Mesothelial cell of epicardium (in vitro differentiated cells): ENCODE measurements at regions not wholly inside any gene's neighbourhood (a gene's known extent, or its start where the extent isn't known, plus 50 kb on each side); places are given as distances from the start of the nearest gene placed in this dataset.

Source experiments
- DNase-seq, 2 experiments: peaks; one replicate each; pipeline ENCODE4 v3.0.0; 2021; ENCODE audit warnings: low spot score in 2 of 2; ENCODE audit not compliant: unreplicated experiment in 2 of 2
- H3K27ac Mint-ChIP-seq: 2 replicates; pipeline ENCODE4 v1.8.0; 2021; ENCODE audit warnings: mixed read lengths
- H3K27me3 Mint-ChIP-seq: 2 replicates; pipeline ENCODE4 v1.8.0; 2021; ENCODE audit warnings: low read depth, mixed read lengths
- H3K36me3 Mint-ChIP-seq: 2 replicates; pipeline ENCODE4 v1.8.0; 2021; ENCODE audit warnings: mixed read lengths
- H3K4me1 Mint-ChIP-seq: 2 replicates; pipeline ENCODE4 v1.8.0; 2021; ENCODE audit warnings: mixed read lengths
- H3K4me3 Mint-ChIP-seq: 2 replicates; pipeline ENCODE4 v1.8.0; 2021; ENCODE audit warnings: mild to moderate bottlenecking, moderate library complexity, mixed read lengths
- H3K9me3 Mint-ChIP-seq: 2 replicates; pipeline ENCODE4 v1.8.0; 2021; ENCODE audit warnings: mixed read lengths
- CTCF ChIP-seq: fragments of 200-600 bp; sonication (generic); IDR thresholded peaks from one replicate; pipeline ENCODE4 v1.5.0; 2021; ENCODE audit warnings: antibody characterized with exemption; ENCODE audit not compliant: unreplicated experiment

GRCh38 chr5:26009742-26010141 lies 1028.6 kb downstream of the CDH9 start:
- H3K4me1 Mint-ChIP-seq: peaks cover 2% of the 10 kb centered on the region
- H3K36me3 Mint-ChIP-seq: no peaks in the 10 kb centered on the region
- DNase-seq: no peak
- H3K27me3 Mint-ChIP-seq: peaks cover 2% of the 10 kb centered on the region
- TF ChIP-seq CTCF: no peak
- no peak overlapping the region for H3K4me3 Mint-ChIP-seq
- no peaks in the 10 kb centered on the region for H3K9me3 Mint-ChIP-seq
- H3K27ac Mint-ChIP-seq: no peak overlapping the region

GRCh38 chr5:26003966-26004365 lies 1034.4 kb downstream of the CDH9 start:
- no peaks in the 10 kb centered on the region for H3K4me1 Mint-ChIP-seq

GRCh38 chr5:25995209-25995608 lies 1043.2 kb downstream of the CDH9 start:
- no peak overlapping the region for H3K4me3 Mint-ChIP-seq
- no peaks in the 10 kb centered on the region for H3K27me3 Mint-ChIP-seq

More at GRCh38 chr5:26003966-26004365, 1034.4 kb downstream of the CDH9 start:
- no peak for TF ChIP-seq CTCF
- H3K9me3 Mint-ChIP-seq: no peaks in the 10 kb centered on the region
- H3K36me3 Mint-ChIP-seq: no peaks in the 10 kb centered on the region
- H3K27ac Mint-ChIP-seq: no peak overlapping the region
- no peak overlapping the region for H3K4me3 Mint-ChIP-seq
- no peaks in the 10 kb centered on the region for H3K27me3 Mint-ChIP-seq
- DNase-seq: no peak

GRCh38 chr5:25993701-25994100 lies 1044.7 kb downstream of the CDH9 start:
- Mint-ChIP-seq H3K4me3 (no peak overlapping the region), H3K9me3 (no peaks in the 10 kb centered on the region), H3K27ac (no peak overlapping the region), H3K4me1 (no peaks in the 10 kb centered on the region), H3K27me3 (no peaks in the 10 kb centered on the region), H3K36me3 (no peaks in the 10 kb centered on the region)
- TF ChIP-seq CTCF: no peak
- no peak for DNase-seq

More at GRCh38 chr5:25995209-25995608, 1043.2 kb downstream of the CDH9 start:
- no peaks in the 10 kb centered on the region for H3K36me3 Mint-ChIP-seq
- H3K4me1 Mint-ChIP-seq: no peaks in the 10 kb centered on the region
- no peak for TF ChIP-seq CTCF
- DNase-seq: no peak
- no peaks in the 10 kb centered on the region for H3K9me3 Mint-ChIP-seq
- H3K27ac Mint-ChIP-seq: no peak overlapping the region

GRCh38 chr5:25991639-25992038 lies 1046.7 kb downstream of the CDH9 start:
- H3K4me1 Mint-ChIP-seq: peaks cover 2% of the 10 kb centered on the region
- DNase-seq: no peak
- H3K27me3 Mint-ChIP-seq: no peaks in the 10 kb centered on the region
- TF ChIP-seq CTCF: no peak
- H3K4me3 Mint-ChIP-seq: no peak overlapping the region
- H3K36me3 Mint-ChIP-seq: no peaks in the 10 kb centered on the region
- H3K27ac Mint-ChIP-seq: no peak overlapping the region
- H3K9me3 Mint-ChIP-seq: no peaks in the 10 kb centered on the region

GRCh38 chr5:25990771-25991170 lies 1047.6 kb downstream of the CDH9 start:
- no peak overlapping the region for H3K27ac Mint-ChIP-seq
- no peaks in the 10 kb centered on the region for H3K9me3 Mint-ChIP-seq
- H3K36me3 Mint-ChIP-seq: no peaks in the 10 kb centered on the region
- no peak overlapping the region for H3K4me3 Mint-ChIP-seq
- no peak for DNase-seq
- no peaks in the 10 kb centered on the region for H3K27me3 Mint-ChIP-seq
- TF ChIP-seq CTCF: no peak
- peaks cover 2% of the 10 kb centered on the region for H3K4me1 Mint-ChIP-seq
